GM06990 (cell line): ENCODE measurements at regions not wholly inside any gene's neighbourhood (a gene's known extent, or its start where the extent isn't known, plus 50 kb on each side); places are given as distances from the start of the nearest gene placed in this dataset.

Experiments used
- DNase-seq: peaks from one replicate; pipeline ENCODE4 v3.0.0-alpha.2; 2011; ENCODE audit not compliant: insufficient read length; ENCODE audit errors: extremely low read depth
- H3K27me3 ChIP-seq: replicated peaks from 2 replicates; pipeline ENCODE4 v1.6.0; 2011; ENCODE audit warnings: low read length; ENCODE audit not compliant: control insufficient read depth, insufficient read depth
- H3K36me3 ChIP-seq: 2 replicates; pipeline ENCODE4 v1.5.1; 2011; ENCODE audit warnings: low read length; ENCODE audit not compliant: control insufficient read depth, insufficient read depth
- H3K4me3 ChIP-seq: replicated peaks from 2 replicates; pipeline ENCODE4 v1.5.1; 2011; ENCODE audit warnings: low read depth, mild to moderate bottlenecking, control low read depth, low read length
- TF ChIP-seq, protein P1 (sequence below): IDR thresholded peaks from 2 replicates; pipeline ENCODE4 v1.5.1; 2011; ENCODE audit warnings: low read length, control low read depth, mild to moderate bottlenecking, inconsistent platforms; ENCODE audit not compliant: insufficient read depth, poor library complexity, severe bottlenecking

DNA sequence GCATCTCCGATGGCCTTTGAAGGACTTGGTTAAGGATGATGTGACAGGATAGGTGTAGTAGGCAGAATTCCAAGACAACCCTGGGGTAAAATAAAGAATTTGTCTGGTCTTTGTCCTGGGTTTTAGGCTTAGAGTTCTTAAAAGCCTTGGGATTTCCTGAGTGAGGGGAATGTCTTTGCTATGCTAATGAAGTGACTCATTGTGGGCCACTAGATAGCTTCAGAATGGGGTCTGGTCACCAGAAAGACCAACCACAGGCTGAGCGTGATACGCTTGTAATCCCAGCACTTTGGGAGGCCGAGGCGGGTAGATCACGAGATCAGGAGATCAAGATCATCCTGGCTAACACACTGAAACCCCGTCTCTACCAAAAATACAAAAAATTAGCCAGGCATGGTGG, 182.8 kb upstream of the TOX3 start:
- TF ChIP-seq, protein P1, sequence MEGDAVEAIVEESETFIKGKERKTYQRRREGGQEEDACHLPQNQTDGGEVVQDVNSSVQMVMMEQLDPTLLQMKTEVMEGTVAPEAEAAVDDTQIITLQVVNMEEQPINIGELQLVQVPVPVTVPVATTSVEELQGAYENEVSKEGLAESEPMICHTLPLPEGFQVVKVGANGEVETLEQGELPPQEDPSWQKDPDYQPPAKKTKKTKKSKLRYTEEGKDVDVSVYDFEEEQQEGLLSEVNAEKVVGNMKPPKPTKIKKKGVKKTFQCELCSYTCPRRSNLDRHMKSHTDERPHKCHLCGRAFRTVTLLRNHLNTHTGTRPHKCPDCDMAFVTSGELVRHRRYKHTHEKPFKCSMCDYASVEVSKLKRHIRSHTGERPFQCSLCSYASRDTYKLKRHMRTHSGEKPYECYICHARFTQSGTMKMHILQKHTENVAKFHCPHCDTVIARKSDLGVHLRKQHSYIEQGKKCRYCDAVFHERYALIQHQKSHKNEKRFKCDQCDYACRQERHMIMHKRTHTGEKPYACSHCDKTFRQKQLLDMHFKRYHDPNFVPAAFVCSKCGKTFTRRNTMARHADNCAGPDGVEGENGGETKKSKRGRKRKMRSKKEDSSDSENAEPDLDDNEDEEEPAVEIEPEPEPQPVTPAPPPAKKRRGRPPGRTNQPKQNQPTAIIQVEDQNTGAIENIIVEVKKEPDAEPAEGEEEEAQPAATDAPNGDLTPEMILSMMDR = no peak
- DNase-seq = no peak

DNA sequence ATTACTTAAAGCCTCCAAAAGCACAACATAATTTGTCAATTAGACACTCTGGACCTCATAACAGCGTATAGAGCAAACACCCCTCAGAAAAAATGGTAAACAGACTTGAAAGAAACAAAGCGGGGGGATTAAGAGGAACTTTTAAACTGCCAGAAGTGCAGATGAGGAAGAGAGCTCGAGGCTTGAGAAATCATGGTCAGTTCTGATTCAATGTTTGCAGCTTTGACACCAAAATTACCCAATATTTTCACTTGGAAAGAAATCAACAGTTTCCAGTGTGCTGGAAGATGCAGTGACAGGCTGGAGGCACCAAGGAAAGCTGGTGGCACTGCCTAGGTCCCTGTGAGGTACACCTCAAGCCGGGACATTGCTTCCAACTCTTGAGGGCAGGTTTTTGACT, 180.9 kb upstream of the TOX3 start:
- H3K27me3 ChIP-seq = no peaks in the 10 kb centered on the region
- TF ChIP-seq, protein P1 = no peak

More for the DNA sequence above, 182.8 kb upstream of the TOX3 start:
- H3K4me3 ChIP-seq = no peak overlapping the region
- no peaks in the 10 kb centered on the region for H3K27me3 ChIP-seq
- H3K36me3 ChIP-seq = no peaks in the 10 kb centered on the region

DNA sequence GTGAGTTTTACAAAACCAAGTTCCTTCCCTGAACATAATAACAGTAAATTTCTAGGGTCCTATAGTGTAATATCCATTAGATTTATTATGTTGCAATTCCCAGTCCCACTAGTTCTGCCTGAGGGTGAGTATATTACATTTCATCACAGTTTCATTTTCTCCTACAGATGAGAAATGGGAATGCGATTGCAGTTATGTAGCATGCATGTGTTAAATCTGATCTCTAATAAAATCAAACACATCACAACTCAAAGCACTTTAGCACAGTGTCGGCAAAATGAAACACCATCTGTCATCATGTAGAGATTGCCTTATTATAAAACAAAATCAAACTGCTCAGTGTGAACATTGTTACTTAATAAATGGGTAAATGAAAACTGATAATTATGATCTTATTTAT, 180.5 kb upstream of the TOX3 start:
- DNase-seq = no peak
- TF ChIP-seq, protein P1 = no peak
- Histone ChIP-seq H3K36me3 (no peaks in the 10 kb centered on the region), H3K27me3 (no peaks in the 10 kb centered on the region), H3K4me3 (no peak overlapping the region)

More for the DNA sequence above, 180.9 kb upstream of the TOX3 start:
- H3K36me3 ChIP-seq = no peaks in the 10 kb centered on the region
- no peak for DNase-seq
- no peak overlapping the region for H3K4me3 ChIP-seq

DNA sequence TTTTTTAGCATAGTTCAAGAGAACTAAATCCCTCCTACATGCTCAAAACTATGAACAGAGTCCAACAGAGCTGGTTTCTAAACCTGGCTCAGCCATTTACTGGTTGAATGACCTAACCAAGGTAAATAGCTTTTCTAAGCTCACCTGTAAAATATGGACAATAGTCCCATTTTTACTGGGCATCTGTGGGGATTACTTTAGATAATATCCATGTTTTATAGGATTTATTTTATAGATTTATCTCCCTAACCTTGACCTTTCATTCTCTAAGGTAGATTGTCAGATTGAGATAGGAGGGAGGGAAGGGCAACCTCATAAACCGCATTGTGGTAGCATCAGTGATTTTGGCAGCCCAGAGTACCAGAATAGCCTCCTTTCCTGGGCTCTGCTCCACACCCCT, 178.5 kb upstream of the TOX3 start:
- TF ChIP-seq, protein P1 = no peak
- no peak for DNase-seq
- Histone ChIP-seq H3K4me3 (no peak overlapping the region), H3K27me3 (no peaks in the 10 kb centered on the region), H3K36me3 (no peaks in the 10 kb centered on the region)

DNA sequence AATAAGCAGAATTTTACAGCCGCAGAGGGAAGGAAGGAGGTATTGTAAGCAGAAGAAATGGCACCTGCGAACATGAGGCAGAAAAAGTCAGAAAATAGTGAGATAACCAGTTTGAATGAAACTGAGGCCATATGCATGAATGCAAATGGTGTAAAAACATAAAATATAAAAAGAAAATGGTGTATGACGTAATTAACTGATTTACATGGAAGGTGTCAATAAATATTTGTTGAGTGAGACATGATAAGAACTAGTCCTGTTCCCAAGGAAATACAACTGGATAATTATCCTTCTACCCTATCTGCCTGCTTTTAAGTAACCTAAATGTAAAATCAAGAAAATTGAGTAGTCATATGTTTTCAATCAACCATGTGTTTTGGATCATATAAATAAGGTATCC, 178.1 kb upstream of the TOX3 start:
- TF ChIP-seq, protein P1 = no peak
- H3K4me3 ChIP-seq = no peak overlapping the region
- no peaks in the 10 kb centered on the region for H3K27me3 ChIP-seq
- DNase-seq = no peak
- no peaks in the 10 kb centered on the region for H3K36me3 ChIP-seq

DNA sequence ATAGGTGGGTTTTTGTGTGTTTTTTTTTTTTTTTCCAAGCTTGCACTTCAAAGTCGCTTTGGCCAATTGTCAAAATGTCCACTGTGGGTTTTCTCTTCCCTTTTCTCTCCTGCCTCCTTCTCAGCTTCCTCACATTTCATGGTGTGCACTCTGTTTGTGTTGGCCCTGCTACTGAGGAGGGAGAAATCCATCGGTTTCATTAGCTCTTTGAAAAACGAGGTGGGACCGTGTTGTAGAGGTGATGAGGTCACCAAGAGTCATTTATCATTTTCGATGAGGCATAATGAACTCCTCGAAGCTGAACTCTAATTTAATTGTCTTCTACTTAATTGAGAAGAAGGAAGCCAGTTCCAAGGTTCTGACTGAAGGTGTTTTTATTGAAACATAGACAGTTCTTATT, 174.4 kb upstream of the TOX3 start:
- Histone ChIP-seq H3K27me3 (no peaks in the 10 kb centered on the region; the same call in 1 of the 2 replicates), H3K4me3 (no peak overlapping the region), H3K36me3 (no peaks in the 10 kb centered on the region)
- TF ChIP-seq, protein P1 = no peak
- no peak for DNase-seq
